ENCODE measurements at regions not wholly inside any gene's neighbourhood (a gene's known extent, or its start where the extent isn't known, plus 50 kb on each side); places are given as distances from the start of the nearest gene placed in this dataset.

- dilution Hi-C loops (cut with MboI; ENCODE audit: extremely low pct_ligation_motif_present, low sequenced_read_pairs) = no loop called here
- Histone ChIP-seq H3K4me1 (ENCODE audit: control insufficient read depth, extremely low read depth, insufficient read depth, low read length) (no peaks in the 10 kb centered on the region), H3K9me1 (replicated peaks; ENCODE audit: control insufficient read depth, extremely low read depth, insufficient read depth, low read length) (no peaks in the 10 kb centered on the region), H3K4me2 (ENCODE audit: insufficient read depth, low read length) (no peak overlapping the region), H3K27me3 (ENCODE audit: control insufficient read depth in 2 of 2, insufficient read depth in 2 of 2, low read length in 2 of 2) (peaks cover 0 to 5% of the 10 kb centered on the region in 2 experiments), H3K9ac (replicated peaks; ENCODE audit: extremely low read depth, insufficient read depth, low read length) (no peak overlapping the region), H3K4me3 (replicated peaks in 1 of 3; ENCODE audit: insufficient read depth in 1 of 3, low read depth in 1 of 3, low read length in 3 of 3) (no peak overlapping the region), H4K20me1 (replicated peaks; ENCODE audit: control insufficient read depth, extremely low read depth, insufficient read depth, low read length) (no peaks in the 10 kb centered on the region), H3K36me3 (ENCODE audit: control insufficient read depth in 2 of 2, extremely low read depth in 1 of 2, insufficient read depth in 2 of 2, low read length in 2 of 2) (no peaks in the 10 kb centered on the region), H3K9me3 (replicated peaks; ENCODE audit: control insufficient read depth, insufficient read depth, low read length) (no peaks in the 10 kb centered on the region), H2AFZ (ENCODE audit: low read depth, low read length) (no peak overlapping the region), H3K27ac (ENCODE audit: insufficient read depth, low read depth, low read length) (no peak overlapping the region), H3K79me2 (ENCODE audit: control insufficient read depth, insufficient read depth, low read length) (no peaks in the 10 kb centered on the region)
- BruUV-seq (replicated peaks) = no TSS peak
- DNase-seq (ENCODE audit: low read depth, low spot score) = no peak
- intact Hi-C loops (cut with micrococcal nuclease) = no loop called here
- no peak for TF ChIP-seq POLR2A (IDR thresholded peaks at IDR 0.05; ENCODE audit: low read depth, low read length)
- CTCF ChIA-PET = interaction anchor here (0.6 kb wide), 1 partner anchor 111 kb away, joined by 4 read pairs; no protein-coding TSS in a partner anchor
- FAIRE-seq = no peak
- POLR2A ChIA-PET = no interaction called here
Observed at GRCh38 chr16:86184185-86184584, 285.2 kb downstream of the IRF8 start.

GRCh38 chr16:86185089-86185488 lies 286.1 kb downstream of the IRF8 start:
- no peaks in the 10 kb centered on the region for H3K9me1 ChIP-seq (replicated peaks; ENCODE audit: control insufficient read depth, extremely low read depth, insufficient read depth, low read length)
- H3K4me2 ChIP-seq (ENCODE audit: insufficient read depth, low read length) = no peak overlapping the region
- H3K4me3 ChIP-seq (replicated peaks in 1 of 3; ENCODE audit: insufficient read depth in 1 of 3, low read depth in 1 of 3, low read length in 3 of 3) = no peak overlapping the region
- DNase-seq (ENCODE audit: low read depth, low spot score) = no peak
- no peak overlapping the region for H3K9ac ChIP-seq (replicated peaks; ENCODE audit: extremely low read depth, insufficient read depth, low read length)
- H2AFZ ChIP-seq (ENCODE audit: low read depth, low read length) = no peak overlapping the region
- TF ChIP-seq POLR2AphosphoS5 (IDR thresholded peaks at IDR 0.05; ENCODE audit: insufficient read depth, low read depth, low read length) (no peak), FOS (IDR thresholded peaks at IDR 0.05; ENCODE audit: borderline replicate concordance, insufficient read depth, low read length) (no peak), GATA2 (IDR thresholded peaks at IDR 0.05; ENCODE audit: insufficient read depth, insufficient read length, low read depth, low read length) (no peak), POLR2A (IDR thresholded peaks at IDR 0.05; ENCODE audit: low read depth, low read length) (no peak), MYC (IDR thresholded peaks at IDR 0.05; ENCODE audit: low read depth, low read length) (no peak), CTCF (IDR thresholded peaks at IDR 0.05; ENCODE audit: extremely low read depth in 1 of 2, insufficient read depth in 1 of 2, low read depth in 1 of 2, low read length in 2 of 2) (no peak), JUN (IDR thresholded peaks at IDR 0.05; ENCODE audit: borderline replicate concordance, insufficient read depth, insufficient read length, low read depth) (no peak), MAX (IDR thresholded peaks at IDR 0.05; ENCODE audit: insufficient read depth, insufficient read length) (no peak), EZH2 (IDR thresholded peaks at IDR 0.05; ENCODE audit: borderline replicate concordance, low read depth, low read length, severe bottlenecking) (no peak)
- H3K27ac ChIP-seq (ENCODE audit: insufficient read depth, low read depth, low read length) = no peak overlapping the region
- H3K9me3 ChIP-seq (replicated peaks; ENCODE audit: control insufficient read depth, insufficient read depth, low read length) = no peaks in the 10 kb centered on the region
- POLR2A ChIA-PET = no interaction called here
- H3K36me3 ChIP-seq (ENCODE audit: control insufficient read depth in 2 of 2, extremely low read depth in 1 of 2, insufficient read depth in 2 of 2, low read length in 2 of 2) = no peaks in the 10 kb centered on the region
- H3K4me1 ChIP-seq (ENCODE audit: control insufficient read depth, extremely low read depth, insufficient read depth, low read length) = no peaks in the 10 kb centered on the region
- peaks cover 0 to 5% of the 10 kb centered on the region in 2 experiments for H3K27me3 ChIP-seq (ENCODE audit: control insufficient read depth in 2 of 2, insufficient read depth in 2 of 2, low read length in 2 of 2)
- CTCF ChIA-PET = no interaction called here
- dilution Hi-C loops (cut with MboI; ENCODE audit: extremely low pct_ligation_motif_present, low sequenced_read_pairs) (no loop called here), intact Hi-C loops (cut with micrococcal nuclease) (no loop called here)
- no peak for FAIRE-seq
- BruUV-seq (replicated peaks) = no TSS peak
- no peaks in the 10 kb centered on the region for H3K79me2 ChIP-seq (ENCODE audit: control insufficient read depth, insufficient read depth, low read length)
- H4K20me1 ChIP-seq (replicated peaks; ENCODE audit: control insufficient read depth, extremely low read depth, insufficient read depth, low read length) = no peaks in the 10 kb centered on the region

Data from endothelial cell of umbilical vein (primary cell).